Hepatocyte (in vitro differentiated cells): ENCODE measurements at regions not wholly inside any gene's neighbourhood (a gene's known extent, or its start where the extent isn't known, plus 50 kb on each side); places are given as distances from the start of the nearest gene placed in this dataset.

Experiments used
- EZH2 ChIP-seq: fragments of 200-600 bp; sonication (generic); IDR thresholded peaks from 2 replicates; pipeline ENCODE4 v1.6.1; 2016; ENCODE audit warnings: antibody characterized with exemption, mild to moderate bottlenecking, borderline replicate concordance
- TF ChIP-seq, protein P1 (sequence below): fragments of 200-600 bp; sonication (generic); IDR thresholded peaks from 2 replicates; pipeline ENCODE4 v1.5.1; 2016; ENCODE audit warnings: antibody characterized with exemption, mild to moderate bottlenecking; ENCODE audit not compliant: poor library complexity

DNA sequence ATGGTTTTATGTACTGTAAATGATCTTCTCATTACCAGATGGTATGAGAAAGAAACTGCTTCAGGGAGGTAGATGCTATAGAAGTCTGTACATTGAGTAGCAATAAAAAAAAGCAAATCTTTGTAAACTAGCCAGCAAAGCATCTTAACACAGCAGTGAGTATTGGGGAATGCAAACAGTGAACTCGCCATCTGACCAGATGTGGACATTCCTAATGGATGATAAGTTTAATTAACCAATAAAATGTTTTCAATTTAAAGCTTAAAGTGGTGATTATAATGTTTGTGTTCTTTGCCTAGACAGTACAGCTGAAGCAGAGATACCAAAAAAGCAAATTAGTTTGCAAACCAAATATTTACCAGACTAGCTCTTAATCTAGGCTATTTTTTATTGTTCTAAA is 1144.2 kb downstream of the FAT4 start:
- TF ChIP-seq, protein P1, sequence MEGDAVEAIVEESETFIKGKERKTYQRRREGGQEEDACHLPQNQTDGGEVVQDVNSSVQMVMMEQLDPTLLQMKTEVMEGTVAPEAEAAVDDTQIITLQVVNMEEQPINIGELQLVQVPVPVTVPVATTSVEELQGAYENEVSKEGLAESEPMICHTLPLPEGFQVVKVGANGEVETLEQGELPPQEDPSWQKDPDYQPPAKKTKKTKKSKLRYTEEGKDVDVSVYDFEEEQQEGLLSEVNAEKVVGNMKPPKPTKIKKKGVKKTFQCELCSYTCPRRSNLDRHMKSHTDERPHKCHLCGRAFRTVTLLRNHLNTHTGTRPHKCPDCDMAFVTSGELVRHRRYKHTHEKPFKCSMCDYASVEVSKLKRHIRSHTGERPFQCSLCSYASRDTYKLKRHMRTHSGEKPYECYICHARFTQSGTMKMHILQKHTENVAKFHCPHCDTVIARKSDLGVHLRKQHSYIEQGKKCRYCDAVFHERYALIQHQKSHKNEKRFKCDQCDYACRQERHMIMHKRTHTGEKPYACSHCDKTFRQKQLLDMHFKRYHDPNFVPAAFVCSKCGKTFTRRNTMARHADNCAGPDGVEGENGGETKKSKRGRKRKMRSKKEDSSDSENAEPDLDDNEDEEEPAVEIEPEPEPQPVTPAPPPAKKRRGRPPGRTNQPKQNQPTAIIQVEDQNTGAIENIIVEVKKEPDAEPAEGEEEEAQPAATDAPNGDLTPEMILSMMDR: no peak
- TF ChIP-seq EZH2: no peak
